Type B pancreatic cell (in vitro differentiated cells): ENCODE measurements at regions not wholly inside any gene's neighbourhood (a gene's known extent, or its start where the extent isn't known, plus 50 kb on each side); places are given as distances from the start of the nearest gene placed in this dataset.

Experiments
- DNase-seq: peaks from one replicate; pipeline ENCODE4 v3.0.0; 2021; ENCODE audit warnings: mixed read lengths; ENCODE audit not compliant: unreplicated experiment; ENCODE audit errors: extremely low spot score
- H3K27ac Mint-ChIP-seq: 2 replicates; pipeline ENCODE4 v1.8.0; 2021; ENCODE audit warnings: mild to moderate bottlenecking, mixed read lengths
- H3K27me3 Mint-ChIP-seq: 2 replicates; pipeline ENCODE4 v1.8.0; 2021; ENCODE audit warnings: mixed read lengths
- H3K36me3 Mint-ChIP-seq: 2 replicates; pipeline ENCODE4 v1.8.0; 2021; ENCODE audit warnings: mixed read lengths
- H3K4me1 Mint-ChIP-seq: one replicate; pipeline ENCODE4 v1.8.0; 2021; ENCODE audit warnings: mixed read lengths; ENCODE audit not compliant: unreplicated experiment
- H3K4me3 Mint-ChIP-seq: 2 replicates; pipeline ENCODE4 v1.8.0; 2021; ENCODE audit warnings: mild to moderate bottlenecking, mixed read lengths
- H3K9me3 Mint-ChIP-seq: 2 replicates; pipeline ENCODE4 v1.8.0; 2021; ENCODE audit warnings: mixed read lengths
- CTCF ChIP-seq: fragments of 200-600 bp; sonication (generic); conservative IDR thresholded peaks from 2 replicates; pipeline ENCODE4 v1.5.0; 2021; ENCODE audit warnings: antibody characterized with exemption, mild to moderate bottlenecking

GRCh38 chr15:36126194-36126593 lies 453.2 kb upstream of the CDIN1 start:
- Mint-ChIP-seq H3K9me3 (peaks cover 12% of the 10 kb centered on the region), H3K4me1 (no peaks in the 10 kb centered on the region), H3K27ac (no peak overlapping the region), H3K4me3 (no peak overlapping the region), H3K27me3 (no peaks in the 10 kb centered on the region), H3K36me3 (no peaks in the 10 kb centered on the region)
- no peak for TF ChIP-seq CTCF
- no peak for DNase-seq

- DNase-seq: no peak
- no peak for TF ChIP-seq CTCF
- peaks cover 5% of the 10 kb centered on the region for H3K9me3 Mint-ChIP-seq
- H3K27me3 Mint-ChIP-seq: no peaks in the 10 kb centered on the region
- H3K4me1 Mint-ChIP-seq: peaks cover 10% of the 10 kb centered on the region
- H3K36me3 Mint-ChIP-seq: no peaks in the 10 kb centered on the region
- H3K4me3 Mint-ChIP-seq: no peak overlapping the region
- no peak overlapping the region for H3K27ac Mint-ChIP-seq
Observed at GRCh38 chr15:36130641-36131310, 448.6 kb upstream of the CDIN1 start.

GRCh38 chr15:36133742-36134141 lies 445.7 kb upstream of the CDIN1 start:
- H3K9me3 Mint-ChIP-seq: no peaks in the 10 kb centered on the region
- H3K27ac Mint-ChIP-seq: no peak overlapping the region
- no peak for TF ChIP-seq CTCF
- H3K4me1 Mint-ChIP-seq: peaks cover 10% of the 10 kb centered on the region
- no peak overlapping the region for H3K4me3 Mint-ChIP-seq
- no peaks in the 10 kb centered on the region for H3K27me3 Mint-ChIP-seq
- H3K36me3 Mint-ChIP-seq: no peaks in the 10 kb centered on the region
- no peak for DNase-seq

- no peak for DNase-seq
- no peak for TF ChIP-seq CTCF
- peaks cover 10% of the 10 kb centered on the region for H3K4me1 Mint-ChIP-seq
- no peaks in the 10 kb centered on the region for H3K36me3 Mint-ChIP-seq
- no peak overlapping the region for H3K27ac Mint-ChIP-seq
- H3K9me3 Mint-ChIP-seq: no peaks in the 10 kb centered on the region
- no peak overlapping the region for H3K4me3 Mint-ChIP-seq
- no peaks in the 10 kb centered on the region for H3K27me3 Mint-ChIP-seq
Observed at GRCh38 chr15:36136049-36136448, 443.4 kb upstream of the CDIN1 start.

GRCh38 chr15:36152936-36153335 lies 426.5 kb upstream of the CDIN1 start:
- no peak for TF ChIP-seq CTCF
- H3K4me1 Mint-ChIP-seq: no peaks in the 10 kb centered on the region
- H3K36me3 Mint-ChIP-seq: peaks cover 3% of the 10 kb centered on the region
- H3K27me3 Mint-ChIP-seq: no peaks in the 10 kb centered on the region
- no peak overlapping the region for H3K4me3 Mint-ChIP-seq
- no peak overlapping the region for H3K27ac Mint-ChIP-seq
- DNase-seq: no peak
- H3K9me3 Mint-ChIP-seq: no peaks in the 10 kb centered on the region
